ENCODE measurements at regions not wholly inside any gene's neighbourhood (a gene's known extent, or its start where the extent isn't known, plus 50 kb on each side); places are given as distances from the start of the nearest gene placed in this dataset.
"Not testable (repeated sequence)": the region's sequence is repeated elsewhere in the genome, so short reads cannot be mapped to it uniquely, and the experiment has no call there.

DNA sequence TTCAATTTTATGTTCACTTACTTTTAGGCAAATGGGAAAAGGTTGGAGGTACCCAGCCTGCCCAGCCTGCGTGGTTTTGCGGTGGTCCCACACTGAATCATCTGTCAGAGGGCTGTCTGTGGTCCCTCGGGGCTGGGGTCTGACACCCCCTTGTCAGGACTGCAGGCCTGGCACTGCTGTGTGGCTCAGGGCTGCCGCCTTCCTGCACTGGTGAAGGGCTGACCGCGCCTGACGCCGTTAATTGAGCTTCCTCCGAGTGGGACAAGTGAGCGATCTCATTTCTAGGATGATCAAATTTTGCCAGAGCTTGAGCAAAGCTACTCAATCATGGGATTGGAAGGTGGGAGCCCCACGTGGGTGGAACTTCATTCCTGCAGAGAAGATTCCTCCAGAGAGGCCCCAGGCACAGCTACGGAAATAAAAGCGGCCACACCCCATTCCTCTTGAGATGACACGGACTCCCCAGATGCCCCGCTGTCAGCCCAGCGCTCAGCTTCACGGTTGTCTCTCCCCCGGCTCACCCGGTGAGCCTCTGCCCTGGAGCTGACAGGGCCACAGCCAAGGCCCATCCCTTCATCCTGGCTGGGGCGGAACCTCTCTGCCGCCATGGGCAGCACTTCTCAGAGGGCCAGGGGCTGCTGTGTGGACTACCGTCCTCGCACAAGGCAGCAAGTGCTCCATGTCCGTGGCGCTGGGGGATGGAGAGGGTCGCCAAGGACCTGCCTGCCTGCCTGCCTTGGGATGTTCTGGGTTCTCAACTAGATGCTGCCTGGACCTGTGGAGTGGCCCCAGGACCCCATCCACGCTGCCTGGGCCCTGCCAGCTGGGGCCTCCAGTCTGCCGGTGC is 215.5 kb upstream of the SGCG start:
- not testable (repeated sequence) for H3K27me3 ChIP-seq (ENCODE audit: control insufficient read depth in 3 of 3, insufficient read depth in 3 of 3, low read length in 3 of 3); H3K27ac ChIP-seq (ENCODE audit: low read depth in 1 of 3, low read length in 2 of 3); H3K4me3 ChIP-seq (ENCODE audit: low read depth in 1 of 3, low read length in 3 of 3); H3K36me3 ChIP-seq (ENCODE audit: control insufficient read depth in 3 of 3, insufficient read depth in 2 of 3, low read depth in 1 of 3, low read length in 3 of 3); FAIRE-seq; H3K9me3 ChIP-seq (ENCODE audit: control insufficient read depth in 2 of 2, insufficient read depth in 1 of 2, low read depth in 1 of 2, low read length in 1 of 2); H3K4me1 ChIP-seq (ENCODE audit: control insufficient read depth in 3 of 3, insufficient read depth in 2 of 3, low read depth in 1 of 3, low read length in 2 of 3)
- WGBS, 3 donors: 76 to 82% (median 79%) methylated on average over 23 to 28 of the region's 28 CpGs
- DNase-seq: peak in 1 of 2 donors; percentile 2

DNA sequence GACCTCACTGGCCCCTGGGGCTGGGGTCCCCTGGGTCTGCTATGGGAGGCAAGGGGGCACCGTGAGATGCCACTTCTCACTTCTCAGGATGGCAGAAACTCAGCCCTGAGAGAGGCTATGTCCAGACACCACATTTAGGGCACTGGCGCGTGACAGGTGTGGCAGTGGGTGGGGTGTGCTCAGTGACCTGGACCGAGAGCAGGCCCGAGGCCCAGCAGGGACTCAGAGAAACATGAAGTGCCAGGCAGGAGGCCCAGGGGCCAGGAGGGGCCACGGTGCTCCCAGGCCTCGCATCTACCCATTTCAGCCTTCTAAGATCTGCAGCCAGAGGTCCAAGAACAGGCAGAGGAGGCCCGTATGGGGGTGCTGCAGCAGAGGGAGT is 214.9 kb upstream of the SGCG start:
- FAIRE-seq; H3K27me3 ChIP-seq (ENCODE audit: control insufficient read depth in 3 of 3, insufficient read depth in 3 of 3, low read length in 3 of 3); H3K4me1 ChIP-seq (ENCODE audit: control insufficient read depth in 3 of 3, insufficient read depth in 2 of 3, low read depth in 1 of 3, low read length in 2 of 3); H3K27ac ChIP-seq (ENCODE audit: low read depth in 1 of 3, low read length in 2 of 3); H3K4me3 ChIP-seq (ENCODE audit: low read depth in 1 of 3, low read length in 3 of 3); H3K36me3 ChIP-seq (ENCODE audit: control insufficient read depth in 3 of 3, insufficient read depth in 2 of 3, low read depth in 1 of 3, low read length in 3 of 3); DNase-seq; H3K9me3 ChIP-seq (ENCODE audit: control insufficient read depth in 2 of 2, insufficient read depth in 1 of 2, low read depth in 1 of 2, low read length in 1 of 2): not testable (repeated sequence)
- 54 to 88% (median 65%) methylated on average over 5 to 7 of the region's 8 CpGs for WGBS, 3 donors

GRCh38 chr13:22966753-22967152 is 214.0 kb upstream of the SGCG start:
- not testable (repeated sequence) for H3K27ac ChIP-seq (ENCODE audit: low read depth in 1 of 3, low read length in 2 of 3); H3K9me3 ChIP-seq (ENCODE audit: control insufficient read depth in 2 of 2, insufficient read depth in 1 of 2, low read depth in 1 of 2, low read length in 1 of 2); H3K27me3 ChIP-seq (ENCODE audit: control insufficient read depth in 3 of 3, insufficient read depth in 3 of 3, low read length in 3 of 3); FAIRE-seq; H3K36me3 ChIP-seq (ENCODE audit: control insufficient read depth in 3 of 3, insufficient read depth in 2 of 3, low read depth in 1 of 3, low read length in 3 of 3); H3K4me1 ChIP-seq (ENCODE audit: control insufficient read depth in 3 of 3, insufficient read depth in 2 of 3, low read depth in 1 of 3, low read length in 2 of 3); DNase-seq; H3K4me3 ChIP-seq (ENCODE audit: low read depth in 1 of 3, low read length in 3 of 3)
- 83 to 89% (median 86%) methylated on average over 13 of the region's 13 CpGs for WGBS, 3 donors

DNA sequence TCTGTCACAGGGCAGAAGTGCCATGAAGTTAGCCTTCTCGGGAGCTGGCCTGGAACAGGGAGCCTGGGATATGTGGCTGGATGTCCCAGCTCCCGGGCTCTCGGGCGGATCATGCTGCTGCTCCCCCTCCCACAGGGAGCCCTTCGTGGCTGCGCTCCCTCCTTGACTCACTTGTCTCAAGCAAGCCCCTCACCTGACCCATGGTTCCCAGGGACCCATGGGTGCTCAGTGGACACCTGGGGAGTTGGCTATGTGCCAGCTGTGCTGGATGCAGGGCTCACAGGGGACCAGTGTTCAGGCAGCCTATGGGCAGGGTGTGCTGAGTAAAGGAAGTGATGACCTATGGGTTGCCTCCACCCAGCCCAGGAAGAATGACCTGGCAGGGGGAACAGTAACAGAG is 213.1 kb upstream of the SGCG start:
- no peak for DNase-seq
- Histone ChIP-seq H3K36me3 (ENCODE audit: control insufficient read depth in 3 of 3, insufficient read depth in 2 of 3, low read depth in 1 of 3, low read length in 3 of 3) (no peaks in the 10 kb centered on the region), H3K27me3 (ENCODE audit: control insufficient read depth in 3 of 3, insufficient read depth in 3 of 3, low read length in 3 of 3) (no peaks in the 10 kb centered on the region), H3K4me3 (ENCODE audit: low read depth in 1 of 3, low read length in 3 of 3) (no peak overlapping the region), H3K27ac (ENCODE audit: low read depth in 1 of 3, low read length in 2 of 3) (no peak overlapping the region), H3K9me3 (ENCODE audit: control insufficient read depth in 2 of 2, insufficient read depth in 1 of 2, low read depth in 1 of 2, low read length in 1 of 2) (no peaks in the 10 kb centered on the region), H3K4me1 (ENCODE audit: control insufficient read depth in 3 of 3, insufficient read depth in 2 of 3, low read depth in 1 of 3, low read length in 2 of 3) (no peaks in the 10 kb centered on the region)
- FAIRE-seq: no peak
- WGBS, 3 donors: 77 to 84% (median 84%) methylated on average over 6 of the region's 6 CpGs

DNA sequence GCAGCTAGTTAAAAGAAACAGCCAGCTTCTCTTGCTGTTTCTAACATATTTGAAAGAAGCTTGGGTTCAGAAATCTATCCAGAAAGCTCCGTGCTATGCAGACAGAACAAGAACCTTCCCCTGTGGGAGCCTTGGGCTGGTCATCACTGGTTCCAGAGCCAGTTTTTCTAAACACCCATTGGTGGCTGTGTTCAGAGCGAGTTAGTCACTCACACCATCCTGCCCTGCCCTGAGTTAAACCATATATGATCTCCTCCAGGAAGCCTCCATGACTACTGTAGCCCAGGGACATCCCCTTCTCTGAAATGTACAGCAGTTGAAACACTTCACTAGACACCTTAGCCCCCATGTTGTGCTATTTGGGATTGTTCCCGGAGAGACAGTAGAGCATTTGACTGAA is 200.8 kb upstream of the SGCG start:
- 68 to 81% (median 69%) methylated on average over 3 of the region's 3 CpGs for WGBS, 3 donors
- no peak for DNase-seq
- Histone ChIP-seq H3K9me3 (ENCODE audit: control insufficient read depth in 2 of 2, insufficient read depth in 1 of 2, low read depth in 1 of 2, low read length in 1 of 2) (peaks cover 0 to 19% of the 10 kb centered on the region in 2 donors), H3K4me1 (ENCODE audit: control insufficient read depth in 3 of 3, insufficient read depth in 2 of 3, low read depth in 1 of 3, low read length in 2 of 3) (no peaks in the 10 kb centered on the region), H3K27ac (ENCODE audit: low read depth in 1 of 3, low read length in 2 of 3) (no peak overlapping the region), H3K4me3 (ENCODE audit: low read depth in 1 of 3, low read length in 3 of 3) (no peak overlapping the region), H3K27me3 (ENCODE audit: control insufficient read depth in 3 of 3, insufficient read depth in 3 of 3, low read length in 3 of 3) (no peaks in the 10 kb centered on the region), H3K36me3 (ENCODE audit: control insufficient read depth in 3 of 3, insufficient read depth in 2 of 3, low read depth in 1 of 3, low read length in 3 of 3) (no peaks in the 10 kb centered on the region)
- no peak for FAIRE-seq

DNA sequence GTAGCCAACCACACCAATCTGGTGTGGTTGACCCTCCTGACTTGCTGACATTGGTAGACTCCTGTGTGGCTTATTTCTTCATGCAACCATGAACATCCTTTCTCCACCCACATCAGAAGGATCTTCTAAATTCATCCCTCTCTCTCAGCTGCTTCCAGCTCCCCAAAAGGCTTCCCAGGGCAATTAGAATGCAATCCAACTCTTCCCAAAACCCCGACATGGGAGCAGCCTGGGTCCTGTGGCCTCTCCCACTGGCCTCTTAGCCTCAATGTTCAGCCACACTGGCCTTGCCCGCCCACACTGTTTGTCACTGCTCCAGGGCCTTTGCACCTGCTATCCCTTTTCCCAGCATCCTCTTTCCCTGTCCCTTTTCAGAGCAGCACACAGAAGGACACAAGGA is 199.8 kb upstream of the SGCG start:
- FAIRE-seq: no peak
- no peak overlapping the region for H3K27ac ChIP-seq (ENCODE audit: low read depth in 1 of 3, low read length in 2 of 3)
- peaks cover 0 to 22% of the 10 kb centered on the region in 2 donors for H3K9me3 ChIP-seq (ENCODE audit: control insufficient read depth in 2 of 2, insufficient read depth in 1 of 2, low read depth in 1 of 2, low read length in 1 of 2)
- WGBS, 3 donors: 77 to 92% (median 78%) methylated on average over 2 of the region's 2 CpGs
- DNase-seq: no peak
- H3K27me3 ChIP-seq (ENCODE audit: control insufficient read depth in 3 of 3, insufficient read depth in 3 of 3, low read length in 3 of 3): no peaks in the 10 kb centered on the region
- no peak overlapping the region for H3K4me3 ChIP-seq (ENCODE audit: low read depth in 1 of 3, low read length in 3 of 3)
- no peaks in the 10 kb centered on the region for H3K4me1 ChIP-seq (ENCODE audit: control insufficient read depth in 3 of 3, insufficient read depth in 2 of 3, low read depth in 1 of 3, low read length in 2 of 3)
- no peaks in the 10 kb centered on the region for H3K36me3 ChIP-seq (ENCODE audit: control insufficient read depth in 3 of 3, insufficient read depth in 2 of 3, low read depth in 1 of 3, low read length in 3 of 3)

DNA sequence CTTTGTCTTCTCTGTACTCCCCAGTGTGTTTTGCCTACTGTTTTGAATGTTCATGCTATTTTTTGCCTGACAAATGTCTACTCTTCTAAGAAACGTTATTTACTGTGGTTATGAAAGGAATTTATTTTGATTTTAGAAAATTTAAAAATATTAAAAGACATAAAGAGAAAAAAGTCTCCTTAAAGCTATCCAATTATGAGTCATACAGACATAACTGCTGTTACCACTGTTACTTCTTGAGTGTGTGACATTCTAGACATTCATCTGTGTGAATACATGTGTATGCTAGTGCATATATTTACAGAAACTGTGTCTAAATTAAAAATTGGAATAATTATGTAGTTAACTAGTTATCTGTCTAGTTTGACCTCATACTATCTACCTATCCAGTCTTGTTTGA is 187.6 kb upstream of the SGCG start:
- H3K4me3 ChIP-seq (ENCODE audit: low read depth in 1 of 3, low read length in 3 of 3): no peak overlapping the region
- no peak overlapping the region for H3K27ac ChIP-seq (ENCODE audit: low read depth in 1 of 3, low read length in 2 of 3)
- FAIRE-seq (no peak), DNase-seq (no peak)
- H3K27me3 ChIP-seq (ENCODE audit: control insufficient read depth in 3 of 3, insufficient read depth in 3 of 3, low read length in 3 of 3): no peaks in the 10 kb centered on the region
- no peaks in the 10 kb centered on the region for H3K36me3 ChIP-seq (ENCODE audit: control insufficient read depth in 3 of 3, insufficient read depth in 2 of 3, low read depth in 1 of 3, low read length in 3 of 3)
- no peaks in the 10 kb centered on the region for H3K4me1 ChIP-seq (ENCODE audit: control insufficient read depth in 3 of 3, insufficient read depth in 2 of 3, low read depth in 1 of 3, low read length in 2 of 3)
- H3K9me3 ChIP-seq (ENCODE audit: control insufficient read depth in 2 of 2, insufficient read depth in 1 of 2, low read depth in 1 of 2, low read length in 1 of 2): no peaks in the 10 kb centered on the region
- whole genome bisulfite sequencing, 3 donors: 10 to 45% (median 17%) methylated on average over 1 of the region's 1 CpG

- Histone ChIP-seq H3K36me3 (ENCODE audit: control insufficient read depth in 3 of 3, insufficient read depth in 2 of 3, low read depth in 1 of 3, low read length in 3 of 3) (no peaks in the 10 kb centered on the region), H3K27me3 (ENCODE audit: control insufficient read depth in 3 of 3, insufficient read depth in 3 of 3, low read length in 3 of 3) (no peaks in the 10 kb centered on the region), H3K9me3 (ENCODE audit: control insufficient read depth in 2 of 2, insufficient read depth in 1 of 2, low read depth in 1 of 2, low read length in 1 of 2) (peaks cover 0 to 9% of the 10 kb centered on the region in 2 donors), H3K27ac (ENCODE audit: low read depth in 1 of 3, low read length in 2 of 3) (no peak overlapping the region), H3K4me1 (ENCODE audit: control insufficient read depth in 3 of 3, insufficient read depth in 2 of 3, low read depth in 1 of 3, low read length in 2 of 3) (no peaks in the 10 kb centered on the region), H3K4me3 (ENCODE audit: low read depth in 1 of 3, low read length in 3 of 3) (no peak overlapping the region)
- WGBS, 3 donors: 78 to 84% (median 79%) methylated on average over 2 of the region's 2 CpGs
- DNase-seq (no peak), FAIRE-seq (no peak)
Measured at GRCh38 chr13:23003446-23003845, 177.3 kb upstream of the SGCG start.

- no peaks in the 10 kb centered on the region for H3K36me3 ChIP-seq (ENCODE audit: control insufficient read depth in 3 of 3, insufficient read depth in 2 of 3, low read depth in 1 of 3, low read length in 3 of 3)
- 27 to 67% (median 53%) methylated on average over 7 of the region's 7 CpGs for WGBS, 3 donors
- no peak overlapping the region for H3K4me3 ChIP-seq (ENCODE audit: low read depth in 1 of 3, low read length in 3 of 3)
- H3K4me1 ChIP-seq (ENCODE audit: control insufficient read depth in 3 of 3, insufficient read depth in 2 of 3, low read depth in 1 of 3, low read length in 2 of 3): no peaks in the 10 kb centered on the region
- no peak for DNase-seq
- H3K9me3 ChIP-seq (ENCODE audit: control insufficient read depth in 2 of 2, insufficient read depth in 1 of 2, low read depth in 1 of 2, low read length in 1 of 2): no peaks in the 10 kb centered on the region
- no peaks in the 10 kb centered on the region for H3K27me3 ChIP-seq (ENCODE audit: control insufficient read depth in 3 of 3, insufficient read depth in 3 of 3, low read length in 3 of 3)
- H3K27ac ChIP-seq (ENCODE audit: low read depth in 1 of 3, low read length in 2 of 3): no peak overlapping the region
- no peak for FAIRE-seq
Measured at GRCh38 chr13:23007426-23007825, 173.4 kb upstream of the SGCG start.

All from small intestine (tissue), 7 donors.